ENCODE measurements at regions not wholly inside any gene's neighbourhood (a gene's known extent, or its start where the extent isn't known, plus 50 kb on each side); places are given as distances from the start of the nearest gene placed in this dataset.

DNA sequence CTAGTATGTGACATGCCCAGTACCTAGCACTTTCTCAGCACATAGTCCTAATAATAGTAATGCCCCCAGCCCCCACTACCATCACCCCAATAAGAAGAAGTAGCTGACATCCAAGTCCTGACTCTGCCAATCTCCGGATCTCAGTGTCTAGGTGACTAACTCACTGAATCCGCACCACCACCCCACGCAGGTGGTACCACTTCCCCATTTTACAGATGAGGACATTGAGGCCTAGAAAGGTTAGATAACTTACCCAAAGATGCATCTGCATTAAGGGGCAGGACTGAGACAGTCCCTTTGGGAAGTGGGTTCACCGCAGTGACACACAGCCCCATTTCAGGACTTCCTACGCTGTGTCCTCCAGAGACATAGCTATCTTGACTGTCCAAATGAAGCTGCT lies 241.2 kb downstream of the TFAP2C start:
- H3K18ac ChIP-seq (ENCODE audit: low read length), result no peak overlapping the region
- no peak overlapping the region for H2BK5ac ChIP-seq (ENCODE audit: low read depth, low read length, poor library complexity)
- no peak for DNase-seq
- H4K8ac ChIP-seq (ENCODE audit: low read depth, low read length), result no peak overlapping the region
- no peak overlapping the region for H2BK120ac ChIP-seq (ENCODE audit: insufficient read depth, low read length, poor library complexity)
- H4K91ac ChIP-seq (ENCODE audit: low read depth, low read length), result no peak overlapping the region
- H3K14ac ChIP-seq (ENCODE audit: low read length), result no peak overlapping the region
- H3K27me3 ChIP-seq (ENCODE audit: insufficient read depth, low read length), result no peaks in the 10 kb centered on the region
- WGBS (ENCODE audit: extremely low coverage, insufficient coverage, insufficient read length), result no CpG with 5 or more reads among the region's 5 CpGs
- no peaks in the 10 kb centered on the region for H3K36me3 ChIP-seq (ENCODE audit: control insufficient read depth in 1 of 2, insufficient read depth in 2 of 2, low read length in 2 of 2)
- peaks cover 9 to 29% of the 10 kb centered on the region in 2 experiments for H3K4me1 ChIP-seq (ENCODE audit: control insufficient read depth in 1 of 2, insufficient read depth in 2 of 2, low read length in 2 of 2)
- no peak overlapping the region for H3K4ac ChIP-seq (ENCODE audit: low read depth, low read length)
- H3K9me3 ChIP-seq (ENCODE audit: insufficient read depth, low read depth, low read length), result no peaks in the 10 kb centered on the region
- peaks cover 17% of the 10 kb centered on the region for H3K79me1 ChIP-seq (ENCODE audit: low read length)
- no peak overlapping the region for H3K4me3 ChIP-seq (ENCODE audit: low read depth, low read length)
- H4K12ac ChIP-seq (ENCODE audit: low read depth, low read length), result no peak overlapping the region
- no peak overlapping the region for H2AFZ ChIP-seq (ENCODE audit: insufficient read depth, low read length, poor library complexity)
- no peak overlapping the region for H3K23ac ChIP-seq (ENCODE audit: low read length)
- no peak overlapping the region for H2AK5ac ChIP-seq (ENCODE audit: low read length)
- no peak overlapping the region for H3K9ac ChIP-seq (ENCODE audit: low read length)
- H2BK12ac ChIP-seq (ENCODE audit: low read length), result peak overlapping the region; percentile 15
- no peak overlapping the region for H3K4me2 ChIP-seq (ENCODE audit: low read length)
- no peaks in the 10 kb centered on the region for H3K79me2 ChIP-seq (ENCODE audit: control insufficient read depth, insufficient read depth, low read length, poor library complexity)
- H3K27ac ChIP-seq (ENCODE audit: low read depth, low read length), result no peak overlapping the region

DNA sequence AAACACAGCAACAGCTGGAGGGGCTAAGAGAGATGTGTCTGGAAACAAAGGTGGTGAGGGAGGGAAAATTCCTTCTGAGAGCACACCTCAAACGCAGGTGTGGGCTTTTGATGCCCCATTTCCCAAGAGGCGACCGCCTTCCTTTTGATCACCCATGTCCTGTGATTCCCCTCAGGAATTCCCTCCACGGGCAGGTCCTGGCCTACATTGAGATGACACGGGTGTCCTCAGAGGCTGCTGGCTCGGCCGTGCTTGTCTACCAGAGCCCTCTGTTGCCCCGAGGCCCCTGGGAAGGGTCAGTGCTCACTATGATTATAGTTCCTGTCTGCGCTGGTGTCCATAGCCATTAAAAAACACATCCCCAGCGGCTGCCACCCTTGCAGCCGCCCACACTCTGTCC lies 242.6 kb downstream of the TFAP2C start:
- Histone ChIP-seq H3K27me3 (ENCODE audit: insufficient read depth, low read length) (no peaks in the 10 kb centered on the region), H3K4ac (ENCODE audit: low read depth, low read length) (no peak overlapping the region), H3K18ac (ENCODE audit: low read length) (no peak overlapping the region), H3K36me3 (ENCODE audit: control insufficient read depth in 1 of 2, insufficient read depth in 2 of 2, low read length in 2 of 2) (no peaks in the 10 kb centered on the region), H3K4me2 (ENCODE audit: low read length) (no peak overlapping the region), H2BK120ac (ENCODE audit: insufficient read depth, low read length, poor library complexity) (no peak overlapping the region), H3K14ac (ENCODE audit: low read length) (no peak overlapping the region), H4K91ac (ENCODE audit: low read depth, low read length) (no peak overlapping the region), H3K79me1 (ENCODE audit: low read length) (peaks cover 18% of the 10 kb centered on the region), H3K9ac (ENCODE audit: low read length) (no peak overlapping the region), H2AFZ (ENCODE audit: insufficient read depth, low read length, poor library complexity) (no peak overlapping the region), H3K79me2 (ENCODE audit: control insufficient read depth, insufficient read depth, low read length, poor library complexity) (no peaks in the 10 kb centered on the region), H4K12ac (ENCODE audit: low read depth, low read length) (no peak overlapping the region), H2AK5ac (ENCODE audit: low read length) (no peak overlapping the region), H3K9me3 (ENCODE audit: insufficient read depth, low read depth, low read length) (no peaks in the 10 kb centered on the region), H3K23ac (ENCODE audit: low read length) (no peak overlapping the region), H3K4me1 (ENCODE audit: control insufficient read depth in 1 of 2, insufficient read depth in 2 of 2, low read length in 2 of 2) (peaks cover 9 to 27% of the 10 kb centered on the region in 2 experiments), H3K27ac (ENCODE audit: low read depth, low read length) (no peak overlapping the region), H4K8ac (ENCODE audit: low read depth, low read length) (no peak overlapping the region), H2BK5ac (ENCODE audit: low read depth, low read length, poor library complexity) (no peak overlapping the region), H2BK12ac (ENCODE audit: low read length) (no peak overlapping the region), H3K4me3 (ENCODE audit: low read depth, low read length) (no peak overlapping the region)
- WGBS (ENCODE audit: extremely low coverage, insufficient coverage, insufficient read length), result no CpG with 5 or more reads among the region's 11 CpGs
- peak; percentile 75 to 78 for DNase-seq

DNA sequence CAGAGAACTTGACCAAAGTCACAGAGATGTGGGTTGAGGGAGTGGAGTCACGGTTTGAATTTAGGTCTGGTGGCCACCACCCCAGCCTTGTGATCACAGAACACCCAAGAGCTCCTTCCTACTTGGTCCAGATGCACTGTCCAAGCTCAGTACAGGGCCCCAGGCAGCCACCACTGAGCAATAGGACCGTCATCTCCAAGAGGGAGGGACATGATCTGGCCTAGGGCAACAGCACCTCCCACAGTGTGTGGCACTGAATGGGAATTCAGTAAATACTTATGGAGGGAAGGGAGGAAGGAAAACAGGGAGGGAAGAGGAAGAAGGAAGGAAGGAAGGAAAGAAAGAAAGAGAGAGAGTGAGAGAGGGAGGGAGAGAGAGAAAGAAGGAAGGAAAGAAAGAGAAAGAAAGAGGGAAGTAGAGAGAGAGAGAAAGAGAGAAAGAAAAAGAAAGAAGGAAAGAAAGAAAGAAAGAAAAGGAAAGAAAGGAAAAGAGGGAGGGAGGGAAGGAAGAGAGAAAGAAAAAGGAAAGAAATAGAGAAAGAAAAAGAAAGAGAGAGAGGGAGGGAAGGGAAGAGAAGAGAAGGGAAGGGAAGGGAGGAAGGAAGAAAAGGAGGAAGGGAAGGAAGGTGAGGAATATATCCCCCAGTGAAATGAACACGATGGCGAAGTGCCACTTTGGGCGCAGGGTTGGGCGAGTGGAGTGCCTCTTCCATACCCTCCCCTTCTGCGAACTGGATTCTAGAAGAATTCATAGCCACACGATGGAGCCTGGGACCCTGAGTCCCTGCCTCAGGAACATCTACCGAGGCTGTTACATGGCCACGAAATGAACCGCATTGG lies 243.7 kb downstream of the TFAP2C start:
- no peaks in the 10 kb centered on the region for H3K79me2 ChIP-seq (ENCODE audit: control insufficient read depth, insufficient read depth, low read length, poor library complexity)
- H3K27me3 ChIP-seq (ENCODE audit: insufficient read depth, low read length), result no peaks in the 10 kb centered on the region
- no CpG with 5 or more reads among the region's 11 CpGs for WGBS (ENCODE audit: extremely low coverage, insufficient coverage, insufficient read length)
- peak overlapping the region; percentile 29 for H3K14ac ChIP-seq (ENCODE audit: low read length)
- peak overlapping the region; percentile 79 for H2AK5ac ChIP-seq (ENCODE audit: low read length)
- DNase-seq, result peak; percentile 32 to 58
- H4K91ac ChIP-seq (ENCODE audit: low read depth, low read length), result peak overlapping the region; percentile 82
- H3K18ac ChIP-seq (ENCODE audit: low read length), result peak overlapping the region; percentile 53
- no peaks in the 10 kb centered on the region for H3K36me3 ChIP-seq (ENCODE audit: control insufficient read depth in 1 of 2, insufficient read depth in 2 of 2, low read length in 2 of 2)
- no peak overlapping the region for H2BK5ac ChIP-seq (ENCODE audit: low read depth, low read length, poor library complexity)
- no peaks in the 10 kb centered on the region for H3K9me3 ChIP-seq (ENCODE audit: insufficient read depth, low read depth, low read length)
- peak overlapping the region; percentile 33 for H3K4ac ChIP-seq (ENCODE audit: low read depth, low read length)
- peak overlapping the region; percentile 45 for H2AFZ ChIP-seq (ENCODE audit: insufficient read depth, low read length, poor library complexity)
- peak overlapping the region; percentile 77 for H2BK120ac ChIP-seq (ENCODE audit: insufficient read depth, low read length, poor library complexity)
- H3K79me1 ChIP-seq (ENCODE audit: low read length), result peaks cover 18% of the 10 kb centered on the region
- H4K8ac ChIP-seq (ENCODE audit: low read depth, low read length), result peak overlapping the region; percentile 22
- H3K4me1 ChIP-seq (ENCODE audit: control insufficient read depth in 1 of 2, insufficient read depth in 2 of 2, low read length in 2 of 2), result peaks cover 9 to 25% of the 10 kb centered on the region in 2 experiments
- H3K9ac ChIP-seq (ENCODE audit: low read length), result no peak overlapping the region
- no peak overlapping the region for H3K27ac ChIP-seq (ENCODE audit: low read depth, low read length)
- no peak overlapping the region for H3K4me2 ChIP-seq (ENCODE audit: low read length)
- no peak overlapping the region for H3K4me3 ChIP-seq (ENCODE audit: low read depth, low read length)
- H3K23ac ChIP-seq (ENCODE audit: low read length), result no peak overlapping the region
- no peak overlapping the region for H4K12ac ChIP-seq (ENCODE audit: low read depth, low read length)
- peak overlapping the region; percentile 86 for H2BK12ac ChIP-seq (ENCODE audit: low read length)

DNA sequence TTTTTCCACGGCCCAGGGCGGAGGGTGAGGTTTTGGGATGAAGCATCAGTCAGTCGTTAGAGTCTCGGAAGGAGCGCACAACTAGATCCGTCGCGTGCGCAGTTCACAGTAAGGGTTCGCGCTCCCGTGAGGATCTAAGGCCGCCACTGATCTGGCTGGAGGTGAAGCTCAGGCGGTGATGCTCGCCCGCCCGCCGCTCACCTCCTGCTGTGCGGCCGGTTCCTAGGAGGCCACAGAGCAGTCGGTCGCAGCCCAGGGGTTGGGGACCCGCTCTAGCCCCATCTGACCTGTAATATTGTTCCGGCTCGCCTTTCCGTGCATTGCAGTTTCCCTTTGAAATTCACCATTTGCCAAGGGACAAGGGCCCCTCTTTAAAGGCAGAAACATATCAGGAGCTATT lies 244.7 kb downstream of the TFAP2C start:
- no peak overlapping the region for H2AFZ ChIP-seq (ENCODE audit: insufficient read depth, low read length, poor library complexity)
- no peaks in the 10 kb centered on the region for H3K27me3 ChIP-seq (ENCODE audit: insufficient read depth, low read length)
- WGBS (ENCODE audit: extremely low coverage, insufficient coverage, insufficient read length), result no CpG with 5 or more reads among the region's 26 CpGs
- no peak overlapping the region for H3K4me3 ChIP-seq (ENCODE audit: low read depth, low read length)
- H3K4ac ChIP-seq (ENCODE audit: low read depth, low read length), result no peak overlapping the region
- H3K14ac ChIP-seq (ENCODE audit: low read length), result peak overlapping the region; percentile 29
- H3K18ac ChIP-seq (ENCODE audit: low read length), result peak overlapping the region; percentile 53
- no peaks in the 10 kb centered on the region for H3K9me3 ChIP-seq (ENCODE audit: insufficient read depth, low read depth, low read length)
- peak overlapping the region; percentile 82 for H4K91ac ChIP-seq (ENCODE audit: low read depth, low read length)
- no peaks in the 10 kb centered on the region for H3K79me2 ChIP-seq (ENCODE audit: control insufficient read depth, insufficient read depth, low read length, poor library complexity)
- no peaks in the 10 kb centered on the region for H3K36me3 ChIP-seq (ENCODE audit: control insufficient read depth in 1 of 2, insufficient read depth in 2 of 2, low read length in 2 of 2)
- H3K4me2 ChIP-seq (ENCODE audit: low read length), result no peak overlapping the region
- no peak overlapping the region for H3K9ac ChIP-seq (ENCODE audit: low read length)
- peak overlapping the region; percentile 79 for H2AK5ac ChIP-seq (ENCODE audit: low read length)
- H4K8ac ChIP-seq (ENCODE audit: low read depth, low read length), result no peak overlapping the region
- H2BK12ac ChIP-seq (ENCODE audit: low read length), result peak overlapping the region; percentile 86
- no peak overlapping the region for H4K12ac ChIP-seq (ENCODE audit: low read depth, low read length)
- peaks cover 18% of the 10 kb centered on the region for H3K79me1 ChIP-seq (ENCODE audit: low read length)
- peaks cover 9 to 25% of the 10 kb centered on the region in 2 experiments for H3K4me1 ChIP-seq (ENCODE audit: control insufficient read depth in 1 of 2, insufficient read depth in 2 of 2, low read length in 2 of 2)
- no peak overlapping the region for H3K27ac ChIP-seq (ENCODE audit: low read depth, low read length)
- no peak for DNase-seq
- H2BK120ac ChIP-seq (ENCODE audit: insufficient read depth, low read length, poor library complexity), result peak overlapping the region; percentile 77
- H2BK5ac ChIP-seq (ENCODE audit: low read depth, low read length, poor library complexity), result peak overlapping the region; percentile 27
- no peak overlapping the region for H3K23ac ChIP-seq (ENCODE audit: low read length)
